ENCODE measurements at regions not wholly inside any gene's neighbourhood (a gene's known extent, or its start where the extent isn't known, plus 50 kb on each side); places are given as distances from the start of the nearest gene placed in this dataset.

DNA sequence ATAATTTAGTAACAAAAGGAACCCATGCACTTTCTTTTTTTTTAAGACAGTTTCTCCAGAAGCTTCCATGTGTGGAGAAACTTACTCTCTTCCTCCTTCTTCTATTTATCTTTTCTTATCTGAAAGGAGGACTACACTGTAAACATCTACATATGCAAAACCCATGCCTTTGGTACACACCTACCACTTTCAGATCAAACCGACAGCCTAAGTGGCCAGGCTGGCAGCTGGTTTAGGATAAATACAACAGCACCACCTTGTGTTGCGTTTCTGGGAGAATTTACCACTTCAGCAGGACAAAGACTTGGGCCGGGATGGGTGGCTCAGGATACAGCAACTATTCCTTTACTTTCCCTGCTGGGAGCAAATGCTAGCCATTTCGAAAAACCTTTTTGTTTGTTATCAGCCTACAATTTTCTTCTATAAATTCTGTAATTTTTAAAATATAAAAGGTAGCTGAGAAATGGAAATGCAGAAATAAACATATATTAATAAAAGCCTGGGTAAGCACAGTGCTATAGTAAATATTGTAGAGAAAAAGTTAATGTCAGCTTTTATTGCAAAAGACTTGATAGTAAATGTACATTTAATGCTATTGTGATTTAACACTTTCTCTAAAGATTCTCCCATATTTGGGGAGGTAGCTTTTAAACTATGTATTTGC, 94.0 kb upstream of the RFC3 start:
- peak; percentile 67 for DNase-seq

DNA sequence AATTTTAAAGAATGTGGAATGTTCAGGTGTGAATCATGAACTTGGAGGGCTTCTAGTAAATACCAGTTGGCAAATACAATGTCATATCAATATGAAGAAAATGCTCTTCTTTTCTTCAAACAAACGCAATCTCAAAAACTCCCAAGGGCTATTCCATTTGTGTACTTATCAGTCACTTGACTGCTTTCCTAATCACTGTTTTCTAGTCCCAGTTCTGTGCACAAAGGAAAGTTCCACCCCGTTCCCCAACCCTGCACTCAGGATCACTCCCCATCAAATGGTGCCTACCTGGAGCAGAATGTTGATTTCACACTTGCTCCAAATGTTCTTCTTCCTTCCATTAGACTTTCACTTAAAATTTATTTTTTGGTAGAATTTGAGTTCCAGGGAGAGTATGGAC, 92.6 kb upstream of the RFC3 start:
- DNase-seq = no peak

DNA sequence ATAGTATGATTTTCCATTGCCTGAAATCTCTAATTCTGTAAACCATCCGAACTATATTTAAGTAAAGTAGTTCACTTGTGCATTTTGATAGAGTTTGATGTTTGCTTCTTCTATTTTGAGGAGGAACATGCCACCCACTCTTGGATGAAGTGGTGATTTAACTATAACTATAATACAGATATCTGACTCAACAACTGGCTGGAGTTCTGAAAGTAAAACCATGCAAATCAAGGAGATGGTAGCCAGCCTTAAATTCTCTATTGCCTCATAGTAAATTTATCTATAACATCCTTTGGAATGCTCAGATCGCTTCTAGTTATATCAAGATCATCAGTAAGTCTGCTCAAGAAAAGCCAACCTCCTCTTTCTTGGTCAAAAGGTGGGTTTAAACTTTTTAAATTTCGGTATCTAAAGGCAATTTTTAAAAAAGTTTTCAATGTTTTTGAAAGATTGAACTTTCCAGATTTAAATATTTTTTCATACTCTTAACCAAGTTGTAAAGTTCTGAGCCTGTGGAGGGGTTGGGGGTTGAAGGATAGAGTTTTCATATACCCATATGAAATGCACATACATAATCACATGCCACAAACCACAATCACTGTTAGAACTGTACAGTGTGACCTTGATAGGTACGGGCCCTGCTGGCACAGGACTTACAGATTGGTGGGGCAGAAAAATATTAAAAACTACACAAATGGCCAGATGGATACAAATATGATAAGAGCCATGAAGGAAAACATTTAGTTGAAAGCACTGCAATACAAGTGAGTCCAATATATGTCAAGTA, 90.5 kb upstream of the RFC3 start:
- no peak for DNase-seq

DNA sequence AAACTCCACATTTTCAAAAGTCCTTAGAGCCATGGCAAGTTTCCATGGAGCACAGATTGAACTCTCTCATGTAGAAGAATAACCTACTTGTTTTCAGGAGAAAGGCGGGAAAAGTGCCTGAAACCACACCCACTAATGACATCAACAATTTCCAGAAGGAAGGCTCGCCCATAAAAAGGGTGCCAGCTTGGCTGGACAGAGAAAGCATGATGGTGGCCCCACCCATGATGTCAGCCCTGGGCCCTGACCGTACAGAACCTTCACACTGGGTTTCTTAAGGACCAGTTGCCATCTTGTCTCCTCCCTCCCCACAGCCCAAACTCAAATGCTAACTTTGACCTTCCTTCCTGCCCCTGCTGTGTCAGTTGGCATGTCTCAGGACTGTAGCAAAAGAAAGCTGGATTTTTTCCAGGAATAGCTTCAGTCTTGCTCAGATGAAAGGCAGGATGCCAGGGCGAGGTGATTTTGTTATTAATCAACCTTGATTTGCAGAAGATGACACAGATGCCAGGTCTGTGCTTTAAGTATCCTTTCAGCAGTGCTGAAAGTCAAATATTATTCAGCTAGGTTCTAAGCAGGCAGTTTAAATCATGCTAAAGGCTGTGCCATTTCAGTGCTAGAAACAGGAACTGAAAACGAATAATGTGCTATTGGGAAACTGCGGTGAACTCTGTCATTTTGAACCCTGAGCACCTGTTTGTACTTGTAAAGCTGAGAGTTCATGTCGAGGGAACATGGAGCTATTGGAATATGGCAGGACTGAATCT, 89.5 kb upstream of the RFC3 start:
- no peak for DNase-seq

DNA sequence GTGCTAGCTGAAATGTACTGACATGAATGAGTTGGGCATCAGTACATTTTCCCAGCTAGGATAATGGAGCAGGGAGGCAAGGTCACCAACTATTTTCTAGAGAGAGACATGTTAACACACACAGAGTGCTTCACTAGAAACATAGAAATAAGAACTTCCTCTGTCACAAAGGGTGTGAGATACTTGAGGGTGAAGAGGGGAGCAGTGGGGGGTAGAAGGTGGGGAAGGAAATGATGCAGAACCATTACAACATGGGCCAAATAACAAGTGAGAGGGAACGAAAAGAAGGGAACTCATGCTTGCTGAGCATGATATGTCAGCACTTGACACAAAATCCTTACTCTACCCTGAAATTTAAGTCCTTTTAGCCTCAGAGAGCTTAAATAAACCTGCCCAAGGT, 87.8 kb upstream of the RFC3 start:
- no peak for DNase-seq

DNA sequence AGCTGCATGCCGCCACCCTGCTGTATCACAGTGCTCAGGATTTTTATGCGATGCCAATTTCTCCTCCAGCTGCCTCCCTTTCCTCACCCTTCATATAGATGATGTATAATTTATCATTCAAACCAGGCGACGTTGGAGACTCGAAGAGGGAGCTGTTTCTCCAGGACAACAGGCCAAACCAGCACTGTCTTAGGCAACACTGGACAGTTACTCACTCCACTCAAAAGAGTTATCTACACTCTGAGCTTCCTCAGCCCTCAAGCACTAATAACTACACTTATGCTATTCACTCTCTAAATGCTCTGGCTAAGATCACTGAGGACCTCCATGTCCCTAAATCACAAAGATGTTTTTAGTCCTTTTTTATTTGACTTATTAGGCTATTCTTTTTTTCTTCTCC, 87.3 kb upstream of the RFC3 start:
- DNase-seq = no peak

DNA sequence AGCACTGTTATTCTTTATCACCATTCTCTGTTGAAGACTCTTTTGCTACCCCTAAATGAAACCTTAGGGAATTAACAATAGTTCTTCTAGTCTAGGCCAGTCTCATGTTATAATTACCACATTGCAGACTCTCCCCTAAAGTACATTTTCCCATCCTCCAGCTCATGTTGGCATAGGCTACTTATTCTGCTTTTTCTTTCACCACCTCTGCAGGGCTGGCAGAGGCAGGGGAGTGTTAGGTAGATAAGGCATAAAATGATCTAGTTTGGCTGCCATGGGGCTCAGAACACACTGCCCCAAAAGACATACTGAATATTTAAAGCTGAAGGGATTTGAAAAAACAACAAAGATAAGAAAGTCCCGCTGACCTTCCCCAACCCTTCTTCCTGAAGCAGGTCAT, 82.7 kb upstream of the RFC3 start:
- no peak for DNase-seq

DNA sequence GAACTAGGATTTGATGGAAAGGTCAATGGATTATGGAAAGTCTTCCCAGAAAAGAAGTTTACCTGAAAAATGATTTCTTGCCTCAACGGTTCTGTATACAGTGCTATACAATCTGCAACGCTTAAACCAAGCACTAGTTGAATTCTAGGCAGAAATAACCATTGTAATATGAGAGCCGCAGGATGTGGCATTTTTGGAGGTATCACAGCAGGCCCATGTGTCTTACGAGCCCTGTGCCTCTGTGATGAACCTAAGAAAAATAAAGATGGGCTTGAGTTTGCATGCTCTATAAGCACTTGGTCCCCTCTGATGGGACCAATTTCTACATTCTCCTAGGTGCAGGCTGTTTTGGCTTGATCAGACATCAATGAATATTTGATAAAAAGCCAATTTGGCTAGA, 78.7 kb upstream of the RFC3 start:
- DNase-seq = no peak

DNA sequence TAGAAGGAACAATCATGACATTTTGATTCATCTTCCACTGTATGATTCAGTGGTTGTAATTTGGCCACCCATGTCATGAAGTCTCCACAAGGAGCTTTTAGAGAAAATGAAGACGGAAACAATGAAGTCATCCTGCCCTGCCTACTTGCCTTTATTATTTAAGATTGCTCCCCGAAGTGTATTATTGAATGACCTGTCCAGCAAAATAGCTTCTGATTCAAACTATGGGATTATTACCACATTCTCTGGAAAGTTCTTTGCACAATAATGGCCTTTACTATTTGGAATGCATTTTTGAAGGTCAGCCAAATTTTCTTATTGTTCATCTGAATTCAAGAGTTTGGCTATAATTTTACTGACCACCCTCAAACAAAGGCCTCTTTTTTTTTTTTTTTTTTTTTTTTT, 77.8 kb upstream of the RFC3 start:
- no peak for DNase-seq

DNA sequence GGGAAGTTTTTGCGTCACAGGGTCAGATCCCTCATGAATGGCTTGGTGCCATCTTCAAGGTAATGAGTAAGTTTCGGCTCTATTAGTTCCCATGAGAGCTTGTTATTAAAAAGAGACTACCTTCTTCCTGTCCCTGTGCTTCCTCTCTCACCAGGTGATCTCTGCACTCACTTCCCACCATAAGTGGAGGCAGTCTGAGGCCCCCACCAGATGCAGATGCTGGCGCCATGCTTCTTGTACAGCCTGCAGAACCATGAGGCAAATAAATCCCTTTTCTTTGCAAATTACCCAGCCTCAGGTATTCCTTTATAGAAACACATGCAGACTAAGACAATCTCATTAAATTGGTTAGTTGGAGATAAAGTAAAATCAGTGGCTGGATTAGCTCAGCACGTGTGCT, 75.6 kb upstream of the RFC3 start:
- DNase-seq = no peak

DNA sequence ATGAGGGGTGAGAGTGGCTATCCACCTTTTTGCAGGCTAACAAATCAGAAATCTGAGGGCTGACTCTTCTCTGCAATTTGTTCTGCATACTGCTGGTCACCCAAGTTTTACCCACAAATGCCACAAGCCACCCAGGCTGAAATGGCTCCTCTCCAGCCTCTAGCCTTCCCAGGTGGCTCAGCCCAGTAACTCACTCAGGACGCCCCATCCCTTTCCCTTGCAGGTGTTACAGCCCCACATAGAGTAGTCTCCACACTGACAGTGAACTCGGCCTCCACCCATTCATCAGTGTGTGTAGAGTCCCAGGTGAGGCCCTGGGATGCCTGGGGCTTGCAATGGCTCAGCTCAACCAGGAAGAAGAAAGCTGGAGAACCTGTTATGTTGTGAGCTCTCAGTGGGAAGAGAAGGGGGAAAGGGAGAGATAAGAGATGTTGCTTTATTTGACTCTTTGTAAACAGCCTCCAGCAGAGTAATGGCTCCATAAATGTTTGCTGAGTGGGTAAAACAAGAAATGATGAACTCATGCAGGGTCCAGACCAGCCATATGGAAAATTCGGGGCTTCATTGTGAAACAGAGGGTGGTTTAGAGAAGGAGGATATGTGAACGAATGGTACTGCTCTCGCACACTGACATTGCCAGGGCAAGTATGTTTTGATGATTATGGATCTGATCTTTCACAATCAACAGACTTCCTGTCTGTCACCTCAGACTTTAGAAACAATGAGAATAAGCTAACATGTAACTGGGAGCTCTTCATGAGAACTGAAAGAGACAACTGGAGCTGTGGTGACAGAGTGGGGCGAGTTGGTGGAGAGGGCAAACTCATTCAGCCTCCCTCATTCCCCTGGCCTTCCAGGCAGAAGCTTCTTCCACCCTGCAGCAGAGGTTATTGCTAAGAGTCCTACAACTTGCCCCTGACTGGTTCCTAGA, 74.2 kb upstream of the RFC3 start:
- DNase-seq = no peak

DNA sequence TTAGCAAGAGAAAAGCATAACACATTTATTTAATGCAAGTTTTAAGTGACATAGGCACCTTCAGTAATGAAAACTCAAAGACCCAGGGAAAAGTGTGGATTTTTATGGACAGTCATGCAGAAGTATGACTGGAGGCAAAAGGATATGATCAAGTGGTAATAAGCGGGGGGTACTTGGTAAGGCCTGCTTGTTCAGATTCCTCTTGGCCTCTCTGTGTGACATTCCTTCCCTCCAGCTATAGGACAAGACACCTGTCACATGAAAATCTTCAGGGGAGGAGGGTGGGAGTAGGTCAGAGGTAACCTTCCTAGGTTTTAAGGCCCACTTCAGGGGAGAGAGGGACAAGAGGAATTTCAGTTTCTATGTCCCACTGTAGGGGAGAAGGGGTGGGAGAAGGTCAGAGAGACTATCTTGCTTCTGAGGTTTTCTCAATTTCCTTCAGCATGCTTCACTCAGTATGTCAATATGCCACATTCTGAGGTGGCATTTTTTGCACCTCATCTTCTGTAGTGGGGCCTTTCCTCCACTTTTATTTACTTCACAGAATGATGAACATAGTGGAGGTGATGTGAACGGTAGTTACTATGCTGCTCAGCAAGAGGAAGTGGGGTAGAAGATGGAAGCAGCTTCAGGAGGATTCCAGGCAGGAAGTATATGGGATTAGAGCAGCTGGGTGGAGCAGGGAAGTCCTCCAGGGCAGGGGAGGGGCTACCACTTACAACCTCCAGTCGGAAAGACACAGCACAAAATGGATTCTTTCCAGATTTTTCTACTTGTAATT, 73.2 kb upstream of the RFC3 start:
- peak; percentile 25 for DNase-seq

DNA sequence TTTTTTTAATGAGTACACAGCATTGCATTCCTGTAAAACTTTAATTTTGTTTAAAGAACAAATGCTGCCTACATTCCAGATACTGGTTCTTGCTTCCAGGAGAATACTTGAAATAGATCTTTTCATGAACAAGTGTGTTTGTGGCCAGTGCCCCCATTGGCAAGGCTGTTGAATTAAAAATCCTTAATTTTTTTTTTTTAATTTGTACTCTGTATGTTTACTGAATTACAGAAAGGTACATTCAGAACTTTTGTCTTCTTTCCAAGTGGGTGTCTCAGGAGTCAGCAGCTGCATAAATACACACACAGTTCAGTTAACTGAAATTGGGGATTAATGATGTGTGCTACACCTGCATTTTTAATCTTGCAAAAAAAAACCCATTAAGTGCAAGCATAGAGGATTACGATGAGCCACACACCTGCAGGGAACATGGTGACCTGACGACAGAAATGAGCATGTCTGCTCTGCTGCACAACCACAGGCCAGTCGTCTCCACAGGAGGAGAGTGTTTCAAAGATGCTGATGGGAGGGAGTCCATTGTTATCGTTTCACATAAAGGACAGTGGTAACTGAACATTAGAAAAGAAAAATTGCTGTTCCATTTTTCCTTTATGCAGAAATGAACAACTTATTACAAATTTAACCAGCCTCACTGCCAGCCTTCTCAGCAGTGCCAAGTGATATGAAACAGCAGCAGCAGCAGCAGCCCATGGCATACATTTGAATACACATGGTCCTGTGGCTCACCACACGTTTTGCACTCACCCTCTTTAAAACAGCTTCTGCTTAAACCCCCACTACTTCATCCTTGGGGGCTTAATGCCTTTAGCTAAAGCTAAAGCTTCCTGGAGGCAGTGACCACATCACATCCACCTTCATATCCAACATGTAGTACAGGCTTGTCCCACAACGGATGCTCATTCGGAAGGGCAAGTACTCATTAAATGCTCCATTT, 72.3 kb upstream of the RFC3 start:
- peak; percentile 7 for DNase-seq

DNA sequence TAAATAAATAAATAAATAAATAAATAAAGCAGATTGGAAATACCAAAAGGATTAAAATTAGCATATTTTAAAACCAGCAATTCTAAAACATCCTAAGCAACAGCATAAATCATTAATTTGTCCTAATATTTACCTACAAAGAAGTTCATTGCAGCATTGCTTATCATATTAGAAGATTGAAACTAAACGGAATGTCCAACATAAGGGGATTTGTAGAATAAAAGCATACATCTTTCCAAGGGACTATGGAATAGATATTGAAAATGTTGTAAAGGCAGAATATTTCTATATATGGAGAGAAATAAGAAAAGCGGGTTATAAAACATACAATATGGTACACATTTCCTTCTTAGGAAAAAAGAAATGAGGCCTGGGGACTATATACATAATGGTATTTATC, 71.1 kb upstream of the RFC3 start:
- no peak for DNase-seq

DNA sequence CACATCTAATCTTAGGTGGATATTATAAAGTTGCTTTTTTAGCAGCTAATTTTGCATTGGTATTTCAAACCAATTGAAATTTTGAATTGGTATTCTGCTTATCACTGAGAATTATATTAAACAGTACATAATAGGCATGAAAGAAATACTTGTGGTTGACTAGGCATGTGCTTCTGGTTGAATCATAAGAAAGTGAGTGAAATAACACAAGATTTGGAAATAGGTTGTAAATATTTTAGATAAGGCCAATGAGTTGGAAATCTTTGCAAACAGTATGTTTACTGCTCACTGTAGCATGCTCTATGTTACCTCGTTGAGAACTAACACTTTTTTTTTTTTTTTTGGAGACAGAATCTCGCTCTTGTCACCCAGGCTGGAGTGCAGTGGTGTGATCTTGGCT, 66.8 kb upstream of the RFC3 start:
- DNase-seq = no peak

DNA sequence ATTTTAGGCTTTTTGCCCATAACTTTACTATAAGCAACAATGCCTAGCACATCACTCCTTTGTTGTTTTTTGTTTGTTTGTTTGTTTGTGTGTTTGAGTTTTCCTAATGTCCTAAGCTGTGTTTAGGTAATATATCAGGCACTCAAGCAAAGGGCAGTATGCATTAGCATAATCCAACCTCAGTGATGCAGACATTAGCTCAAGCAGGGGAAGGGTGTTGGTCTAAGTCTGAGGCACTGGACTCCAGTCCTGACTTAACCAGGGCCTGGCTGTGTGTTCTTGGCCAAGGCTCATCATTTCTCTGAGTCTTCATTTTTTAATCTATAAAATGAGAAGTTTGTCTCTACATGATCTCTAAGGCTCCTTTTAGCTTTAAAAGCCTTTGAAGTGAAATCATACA, 65.9 kb upstream of the RFC3 start:
- no peak for DNase-seq

DNA sequence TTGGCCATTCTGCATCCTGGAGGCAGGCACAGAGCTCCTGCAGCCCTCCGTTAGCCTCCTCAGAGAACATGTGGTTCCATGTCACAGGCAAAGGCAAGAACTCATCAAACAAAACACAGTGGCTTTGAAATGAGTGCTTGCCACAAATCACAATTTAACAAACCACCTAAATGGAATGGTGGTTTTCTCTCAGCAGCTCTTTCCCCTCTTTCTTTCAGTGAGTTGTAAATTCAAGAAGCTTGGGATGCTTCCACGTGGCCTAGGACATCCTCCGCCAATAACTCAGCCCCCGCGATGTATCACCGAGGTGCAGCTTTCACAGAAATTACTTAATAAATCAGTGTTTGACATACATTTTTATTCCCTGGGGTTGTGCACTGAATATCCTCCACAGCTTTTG, 65.4 kb upstream of the RFC3 start:
- no peak for DNase-seq

DNA sequence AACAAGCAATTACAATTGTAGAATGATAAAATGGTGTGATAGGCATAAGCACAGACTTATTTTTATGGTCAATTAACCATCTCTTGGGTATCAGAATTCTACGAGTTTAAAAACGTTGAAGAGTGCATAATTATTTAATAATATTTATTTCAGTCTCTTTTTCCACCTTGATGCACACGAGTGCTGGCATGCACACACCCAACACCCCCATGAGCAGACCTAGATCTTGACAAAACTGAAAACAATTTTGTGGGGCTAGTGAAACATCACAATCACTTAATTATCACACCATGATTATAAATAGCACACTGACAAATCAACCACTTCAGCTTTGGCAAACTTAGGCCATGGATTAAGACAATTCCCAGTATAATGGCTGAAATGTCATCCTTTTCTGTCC, 61.0 kb upstream of the RFC3 start:
- no peak for DNase-seq

DNA sequence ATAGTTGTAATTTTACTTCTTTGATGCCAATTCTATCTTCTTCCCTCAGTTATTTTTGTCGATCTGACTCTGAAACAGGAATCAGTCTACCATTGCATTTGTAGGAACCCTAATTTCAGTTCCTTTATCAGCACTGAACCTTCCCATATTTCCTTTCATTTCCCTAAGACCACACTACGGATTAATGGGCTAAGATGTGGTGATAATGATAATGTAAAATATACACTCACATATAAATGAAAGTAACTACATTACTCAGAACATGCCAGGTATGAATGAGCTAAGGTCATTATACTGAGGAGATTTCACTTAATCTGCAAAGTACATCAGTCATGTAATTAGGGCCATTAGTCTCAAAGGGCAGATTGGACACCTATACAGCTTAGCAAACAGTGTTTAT, 60.2 kb upstream of the RFC3 start:
- DNase-seq = no peak

DNA sequence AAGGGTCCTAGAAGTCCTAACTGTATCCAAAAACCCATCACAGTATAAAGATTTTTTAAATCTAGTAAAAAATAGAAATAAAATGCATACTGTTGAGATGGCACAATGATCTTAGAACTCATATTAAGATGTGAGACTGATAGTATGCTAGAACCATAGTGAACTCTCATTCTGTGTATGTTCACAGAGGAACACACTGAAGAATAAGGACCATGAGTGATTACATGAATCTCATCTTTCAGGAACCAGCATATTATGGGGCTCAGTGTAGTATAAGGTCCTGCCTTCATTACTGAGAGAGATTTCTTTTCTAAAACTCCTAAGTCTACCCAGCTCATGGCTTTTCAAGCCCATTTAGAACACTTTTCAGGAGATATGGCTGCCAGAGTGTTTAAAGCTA, 59.8 kb upstream of the RFC3 start:
- no peak for DNase-seq

DNA sequence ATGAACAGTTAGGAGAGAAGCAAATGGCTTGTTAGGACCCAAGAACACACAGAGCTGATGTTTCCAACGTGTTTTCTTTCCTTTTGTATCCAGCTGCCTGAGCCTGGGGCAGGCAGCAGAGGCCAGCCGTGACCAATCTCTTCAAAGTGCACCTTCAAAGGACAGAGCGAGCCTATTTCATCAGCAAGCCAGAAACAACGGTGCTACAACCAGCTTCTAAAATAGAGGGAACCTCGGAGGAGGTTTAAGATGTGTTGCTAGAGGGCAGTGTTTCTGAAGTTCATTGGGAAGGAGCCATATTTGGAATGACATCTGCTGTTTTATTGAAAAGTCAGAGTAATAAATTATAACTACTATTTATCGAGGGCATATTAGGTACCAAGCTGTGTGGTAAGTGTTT, 56.2 kb upstream of the RFC3 start:
- no peak for DNase-seq
